A549 (cell line): ENCODE measurements at regions not wholly inside any gene's neighbourhood (a gene's known extent, or its start where the extent isn't known, plus 50 kb on each side); places are given as distances from the start of the nearest gene placed in this dataset.

ENCODE experiments used
- BCL3 ChIP-seq: fragments of >200 bp; sonication (Bioruptor Twin); formaldehyde crosslinking; IDR thresholded peaks from 3 replicates; pipeline ENCODE4 v1.6.1; 2016
- EHF ChIP-seq: fragments of 250-450 bp; sonication (Bioruptor Pico); IDR thresholded peaks from 2 replicates; pipeline ENCODE4 v1.5.0; 2020; ENCODE audit warnings: mild to moderate bottlenecking
- EP300 ChIP-seq, 2 experiments: fragments of >200 bp; sonication (Bioruptor Twin); formaldehyde crosslinking; IDR thresholded peaks; 2 replicates in 1 of 2; 3 replicates in 1 of 2; pipeline ENCODE4 v1.6.1; 2016 to 2017
- JUN ChIP-seq, 2 experiments: fragments of >200 bp; sonication (Bioruptor Twin); formaldehyde crosslinking; IDR thresholded peaks; 2 replicates in 1 of 2; 3 replicates in 1 of 2; pipeline ENCODE4 v1.6.1; 2016 to 2017
- KDM1A ChIP-seq: fragments of 200-600 bp; sonication (generic); IDR thresholded peaks from 2 replicates; pipeline ENCODE4 v1.6.1; 2016; ENCODE audit warnings: low read depth, mild to moderate bottlenecking
- POLR2AphosphoS2 ChIP-seq: conservative IDR thresholded peaks from 2 replicates; pipeline ENCODE4 v1.6.1; 2012; ENCODE audit warnings: low read length, improper control_type of control experiment, inconsistent platforms
- RAD21 ChIP-seq, 2 experiments: fragments of >200 bp in 1 of 2; sonication (Bioruptor Twin) in 1 of 2; formaldehyde crosslinking in 1 of 2; IDR thresholded peaks in 1 of 2; conservative IDR thresholded peaks in 1 of 2; 2 replicates in 1 of 2; 3 replicates in 1 of 2; pipeline ENCODE4 v1.6.1; 2012 to 2018; ENCODE audit warnings: inconsistent platforms in 1 of 2
- SMC3 ChIP-seq: fragments of >200 bp; sonication (Bioruptor Twin); formaldehyde crosslinking; IDR thresholded peaks from 3 replicates; pipeline ENCODE4 v1.6.1; 2018; ENCODE audit warnings: inconsistent platforms
- TF ChIP-seq, protein P1 (sequence below): fragments of >200 bp; sonication (Bioruptor Twin); formaldehyde crosslinking; IDR thresholded peaks from 3 replicates; pipeline ENCODE4 v1.5.1; 2016

DNA sequence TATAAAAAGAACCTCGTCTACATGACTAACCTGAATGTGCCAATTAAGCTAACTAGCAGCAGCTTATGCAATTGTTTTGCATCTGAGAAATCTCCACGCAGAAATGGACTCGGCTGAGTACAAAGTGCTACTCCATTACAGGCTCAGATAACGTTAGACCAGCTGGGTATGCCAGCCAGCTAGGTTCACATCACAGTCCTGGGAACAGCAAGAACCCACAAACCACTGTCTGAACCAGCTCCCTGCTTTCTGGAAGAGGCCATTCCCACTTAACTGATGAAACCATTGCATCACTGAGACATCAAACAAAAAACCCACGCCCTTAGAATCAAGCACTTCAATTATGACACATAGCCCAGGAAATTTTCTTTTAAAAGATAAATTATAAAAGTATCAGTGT is 202.7 kb downstream of the CYRIA start:
- no peak for TF ChIP-seq EHF (CRISPR knock-in tag)
- TF ChIP-seq JUN (IDR thresholded peaks at IDR 0.05) = no peak
- no peak for TF ChIP-seq BCL3
- TF ChIP-seq RAD21 (conservative IDR thresholded peaks at IDR 0.05 in 1 of 2, IDR thresholded peaks at IDR 0.05 in 1 of 2) = no peak
- TF ChIP-seq, protein P1, sequence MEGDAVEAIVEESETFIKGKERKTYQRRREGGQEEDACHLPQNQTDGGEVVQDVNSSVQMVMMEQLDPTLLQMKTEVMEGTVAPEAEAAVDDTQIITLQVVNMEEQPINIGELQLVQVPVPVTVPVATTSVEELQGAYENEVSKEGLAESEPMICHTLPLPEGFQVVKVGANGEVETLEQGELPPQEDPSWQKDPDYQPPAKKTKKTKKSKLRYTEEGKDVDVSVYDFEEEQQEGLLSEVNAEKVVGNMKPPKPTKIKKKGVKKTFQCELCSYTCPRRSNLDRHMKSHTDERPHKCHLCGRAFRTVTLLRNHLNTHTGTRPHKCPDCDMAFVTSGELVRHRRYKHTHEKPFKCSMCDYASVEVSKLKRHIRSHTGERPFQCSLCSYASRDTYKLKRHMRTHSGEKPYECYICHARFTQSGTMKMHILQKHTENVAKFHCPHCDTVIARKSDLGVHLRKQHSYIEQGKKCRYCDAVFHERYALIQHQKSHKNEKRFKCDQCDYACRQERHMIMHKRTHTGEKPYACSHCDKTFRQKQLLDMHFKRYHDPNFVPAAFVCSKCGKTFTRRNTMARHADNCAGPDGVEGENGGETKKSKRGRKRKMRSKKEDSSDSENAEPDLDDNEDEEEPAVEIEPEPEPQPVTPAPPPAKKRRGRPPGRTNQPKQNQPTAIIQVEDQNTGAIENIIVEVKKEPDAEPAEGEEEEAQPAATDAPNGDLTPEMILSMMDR = no peak
- TF ChIP-seq POLR2AphosphoS2 = no peak
- no peak for TF ChIP-seq SMC3
- no peak for TF ChIP-seq KDM1A
- no peak for TF ChIP-seq EP300 (IDR thresholded peaks at IDR 0.05)
